Endothelial cell of umbilical vein (primary cell): ENCODE measurements at regions not wholly inside any gene's neighbourhood (a gene's known extent, or its start where the extent isn't known, plus 50 kb on each side); places are given as distances from the start of the nearest gene placed in this dataset.

Experiments
- BruUV-seq: library from RNA; stranded (reverse); fragments of 400-500 nt; replicated peaks from 2 replicates; lab custom pipeline; 2021; lab: Mats Ljungman, UMichigan
- CTCF ChIA-PET: fragments of 300-600, 350-600 bp; sonication (Branson Sonifier 250); formaldehyde crosslinking; loops from one replicate; lab custom pipeline; 2021; ENCODE audit warnings: antibody characterized with exemption, inconsistent platforms; lab: Charles Lee
- POLR2A ChIA-PET: fragments of 300-600, 350-600 bp; sonication (Branson Sonifier 250); formaldehyde crosslinking; loops from one replicate; lab custom pipeline; 2021; ENCODE audit warnings: antibody characterized with exemption, inconsistent platforms; lab: Charles Lee
- DNase-seq: peaks from one replicate; pipeline ENCODE4 v3.0.0-alpha.2; 2011; ENCODE audit warnings: low read depth, low spot score
- FAIRE-seq: peaks from 2 replicates; lab custom pipeline; 2011; peaks lifted over from hg19 to GRCh38; lab: Jason Lieb, UNC
- H2AFZ ChIP-seq: 2 replicates; pipeline ENCODE4 v1.6.0; 2012; ENCODE audit warnings: low read depth, low read length, control low read depth, inconsistent platforms
- H3K27ac ChIP-seq: 2 replicates; pipeline ENCODE4 v1.5.1; 2011; ENCODE audit warnings: low read depth, mild to moderate bottlenecking, control low read depth, low read length, moderate library complexity; ENCODE audit not compliant: insufficient read depth
- H3K27me3 ChIP-seq, 2 experiments: 2 replicates each; pipeline versions ENCODE4 v1.6.0 to v1.6.1; 2011; ENCODE audit warnings: low read length in 2 of 2, mixed read lengths in 1 of 2; ENCODE audit not compliant: control insufficient read depth in 2 of 2, insufficient read depth in 2 of 2
- H3K36me3 ChIP-seq, 2 experiments: 2 replicates in 1 of 2; 3 replicates in 1 of 2; pipeline ENCODE4 v1.5.1; 2011; ENCODE audit warnings: low read length in 2 of 2, mild to moderate bottlenecking in 1 of 2, moderate library complexity in 1 of 2; ENCODE audit not compliant: control insufficient read depth in 2 of 2, insufficient read depth in 2 of 2; ENCODE audit errors: extremely low read depth in 1 of 2
- H3K4me1 ChIP-seq: 3 replicates; pipeline ENCODE4 v1.5.1; 2011; ENCODE audit warnings: mild to moderate bottlenecking, low read length; ENCODE audit not compliant: control insufficient read depth, insufficient read depth; ENCODE audit errors: extremely low read depth
- H3K4me2 ChIP-seq: 2 replicates; pipeline ENCODE4 v1.6.1; 2011; ENCODE audit warnings: low read length, control low read depth, mixed read lengths; ENCODE audit not compliant: insufficient read depth
- H3K4me3 ChIP-seq, 3 experiments: fragments of 200-600 bp in 1 of 3; sonication (generic), shearing (Covaris generic) in 1 of 3; replicated peaks in 1 of 3; 2 replicates each; pipeline ENCODE4 v1.5.1; 2011 to 2016; ENCODE audit warnings: control low read depth in 3 of 3, low read length in 3 of 3, mild to moderate bottlenecking in 2 of 3, inconsistent platforms in 1 of 3, low read depth in 1 of 3, moderate library complexity in 1 of 3; ENCODE audit not compliant: insufficient read depth in 1 of 3
- H3K79me2 ChIP-seq: 2 replicates; pipeline ENCODE4 v1.6.0; 2012; ENCODE audit warnings: low read length, inconsistent platforms; ENCODE audit not compliant: control insufficient read depth, insufficient read depth
- H3K9ac ChIP-seq: replicated peaks from 2 replicates; pipeline ENCODE3; 2011; ENCODE audit warnings: low read length, control low read depth; ENCODE audit not compliant: insufficient read depth; ENCODE audit errors: extremely low read depth
- H3K9me1 ChIP-seq: replicated peaks from 3 replicates; pipeline ENCODE4 v1.6.0; 2011; ENCODE audit warnings: mild to moderate bottlenecking, low read length; ENCODE audit not compliant: control insufficient read depth, insufficient read depth; ENCODE audit errors: extremely low read depth
- H3K9me3 ChIP-seq: replicated peaks from 2 replicates; pipeline ENCODE4 v1.5.1; 2012; ENCODE audit warnings: low read length, inconsistent platforms; ENCODE audit not compliant: control insufficient read depth, insufficient read depth
- H4K20me1 ChIP-seq: replicated peaks from 2 replicates; pipeline ENCODE3; 2011; ENCODE audit warnings: mild to moderate bottlenecking, low read length; ENCODE audit not compliant: control insufficient read depth, insufficient read depth; ENCODE audit errors: extremely low read depth
- EZH2 ChIP-seq: IDR thresholded peaks from 2 replicates; pipeline ENCODE4 v1.6.1; 2012; ENCODE audit warnings: borderline replicate concordance, low read depth, mild to moderate bottlenecking, moderate library complexity, low read length, inconsistent platforms; ENCODE audit not compliant: severe bottlenecking
- FOS ChIP-seq: IDR thresholded peaks from 2 replicates; pipeline ENCODE4 v1.6.1; 2011; ENCODE audit warnings: mild to moderate bottlenecking, low read length, moderate library complexity, borderline replicate concordance; ENCODE audit not compliant: insufficient read depth
- GATA2 ChIP-seq: IDR thresholded peaks from 2 replicates; pipeline ENCODE4 v1.7.0; 2011; ENCODE audit warnings: low read depth, mild to moderate bottlenecking, moderate library complexity, mixed read lengths, low read length; ENCODE audit not compliant: insufficient read length, insufficient read depth
- JUN ChIP-seq: IDR thresholded peaks from 2 replicates; pipeline ENCODE4 v1.6.1; 2011; ENCODE audit warnings: borderline replicate concordance, low read depth; ENCODE audit not compliant: insufficient read length, insufficient read depth
- MYC ChIP-seq: IDR thresholded peaks from one replicate; pipeline ENCODE4 v1.6.1; 2011; ENCODE audit warnings: mild to moderate bottlenecking, low read depth, low read length
- POLR2A ChIP-seq: IDR thresholded peaks from 2 replicates; pipeline ENCODE4 v1.6.1; 2012; ENCODE audit warnings: low read depth, mild to moderate bottlenecking, control low read depth, low read length
- POLR2AphosphoS5 ChIP-seq: IDR thresholded peaks from 2 replicates; pipeline ENCODE4 v1.6.1; 2012; ENCODE audit warnings: low read depth, mild to moderate bottlenecking, control low read depth, low read length, moderate library complexity; ENCODE audit not compliant: insufficient read depth
- dilution Hi-C: fragments of 300-500 bp; cut with MboI; formaldehyde crosslinking; loops from one replicate; pipeline ENCODE4 v1.15.0; 2019; ENCODE audit warnings: low sequenced_read_pairs; ENCODE audit not compliant: extremely low pct_ligation_motif_present
- intact Hi-C: fragments of 100-400 bp; cut with micrococcal nuclease; formaldehyde crosslinking; loops from one replicate; pipeline ENCODE4 v1.10.0; 2022
- TF ChIP-seq, protein P1 (sequence below): IDR thresholded peaks from 2 replicates; pipeline ENCODE4 v1.6.1; 2011; ENCODE audit not compliant: insufficient read depth, insufficient read length
- TF ChIP-seq, protein P2 (sequence below), 2 donors: IDR thresholded peaks; 1 replicate in 1 of 2; 2 replicates in 1 of 2; pipeline ENCODE4 v1.5.1; 2011; ENCODE audit warnings: low read length in 2 of 2, mild to moderate bottlenecking in 2 of 2, moderate library complexity in 2 of 2, control low read depth in 1 of 2, inconsistent platforms in 1 of 2, low read depth in 1 of 2; ENCODE audit not compliant: insufficient read depth in 1 of 2; ENCODE audit errors: extremely low read depth in 1 of 2

- TF ChIP-seq POLR2A, result no peak
- TF ChIP-seq FOS, result no peak
- TF ChIP-seq EZH2, result no peak
- TF ChIP-seq MYC, result no peak
- TF ChIP-seq POLR2AphosphoS5, result no peak
- no peak for TF ChIP-seq GATA2
- TF ChIP-seq, protein P1, sequence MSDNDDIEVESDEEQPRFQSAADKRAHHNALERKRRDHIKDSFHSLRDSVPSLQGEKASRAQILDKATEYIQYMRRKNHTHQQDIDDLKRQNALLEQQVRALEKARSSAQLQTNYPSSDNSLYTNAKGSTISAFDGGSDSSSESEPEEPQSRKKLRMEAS, result no peak
- TF ChIP-seq, protein P2, sequence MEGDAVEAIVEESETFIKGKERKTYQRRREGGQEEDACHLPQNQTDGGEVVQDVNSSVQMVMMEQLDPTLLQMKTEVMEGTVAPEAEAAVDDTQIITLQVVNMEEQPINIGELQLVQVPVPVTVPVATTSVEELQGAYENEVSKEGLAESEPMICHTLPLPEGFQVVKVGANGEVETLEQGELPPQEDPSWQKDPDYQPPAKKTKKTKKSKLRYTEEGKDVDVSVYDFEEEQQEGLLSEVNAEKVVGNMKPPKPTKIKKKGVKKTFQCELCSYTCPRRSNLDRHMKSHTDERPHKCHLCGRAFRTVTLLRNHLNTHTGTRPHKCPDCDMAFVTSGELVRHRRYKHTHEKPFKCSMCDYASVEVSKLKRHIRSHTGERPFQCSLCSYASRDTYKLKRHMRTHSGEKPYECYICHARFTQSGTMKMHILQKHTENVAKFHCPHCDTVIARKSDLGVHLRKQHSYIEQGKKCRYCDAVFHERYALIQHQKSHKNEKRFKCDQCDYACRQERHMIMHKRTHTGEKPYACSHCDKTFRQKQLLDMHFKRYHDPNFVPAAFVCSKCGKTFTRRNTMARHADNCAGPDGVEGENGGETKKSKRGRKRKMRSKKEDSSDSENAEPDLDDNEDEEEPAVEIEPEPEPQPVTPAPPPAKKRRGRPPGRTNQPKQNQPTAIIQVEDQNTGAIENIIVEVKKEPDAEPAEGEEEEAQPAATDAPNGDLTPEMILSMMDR (IDR thresholded peaks at IDR 0.05; ENCODE audit: extremely low read depth in 1 of 2, insufficient read depth in 1 of 2, low read depth in 1 of 2, low read length in 2 of 2), result no peak
- TF ChIP-seq JUN, result no peak
- Histone ChIP-seq H3K9me1 (no peaks in the 10 kb centered on the region), H3K9me3 (no peaks in the 10 kb centered on the region), H3K9ac (no peak overlapping the region), H3K4me3 (no peak overlapping the region), H3K4me2 (no peak overlapping the region), H3K4me1 (no peaks in the 10 kb centered on the region), H3K27me3 (no peaks in the 10 kb centered on the region), H3K79me2 (no peaks in the 10 kb centered on the region), H3K36me3 (no peaks in the 10 kb centered on the region), H2AFZ (no peak overlapping the region), H3K27ac (no peak overlapping the region), H4K20me1 (no peaks in the 10 kb centered on the region)
- CTCF ChIA-PET, result no interaction called here
- no peak for FAIRE-seq
- no TSS peak for BruUV-seq
- intact Hi-C loops (no loop called here), dilution Hi-C loops (no loop called here)
- no peak for DNase-seq
- POLR2A ChIA-PET, result no interaction called here
These were observed 813.2 kb downstream of the PLA2G4A start for GRCh38 chr1:187641907-187642306.
